Heart left ventricle (tissue), 16 donors: ENCODE measurements at regions not wholly inside any gene's neighbourhood (a gene's known extent, or its start where the extent isn't known, plus 50 kb on each side); places are given as distances from the start of the nearest gene placed in this dataset.

Experiments used
- ATAC-seq, 4 donors: fragments of 200-7000 bp; cut with Tn5 transposase; one replicate each; pipeline ENCODE4 v1.9.1; 2020 to 2022; ENCODE audit warnings: moderate library complexity in 4 of 4, mild to moderate bottlenecking in 3 of 4, moderate number of reproducible peaks in 1 of 4
- DNase-seq, 5 donors: peaks; one replicate each; pipeline ENCODE4 v3.0.0-alpha.2; 2020
- H3K27ac ChIP-seq, 12 donors: fragments of 200-600 bp; sonication (generic) in 4 of 12; one replicate each; pipeline versions ENCODE4 v1.5.0 to v1.8.0; 2016 to 2022; ENCODE audit warnings: mild to moderate bottlenecking in 2 of 12
- H3K27me3 ChIP-seq, 9 donors: fragments of 200-600 bp; sonication (generic) in 2 of 9; one replicate each; pipeline versions ENCODE4 v1.5.1 to v1.8.0; 2016 to 2022; ENCODE audit warnings: mild to moderate bottlenecking in 3 of 9
- H3K36me3 ChIP-seq, 9 donors: fragments of 200-600 bp; sonication (generic) in 2 of 9; one replicate each; pipeline versions ENCODE4 v1.5.0 to v1.8.0; 2018 to 2022; ENCODE audit warnings: mild to moderate bottlenecking in 2 of 9
- H3K4me1 ChIP-seq, 12 donors: fragments of 200-600 bp; sonication (generic) in 4 of 12; one replicate each; pipeline versions ENCODE4 v1.5.0 to v1.8.0; 2016 to 2022; ENCODE audit warnings: mild to moderate bottlenecking in 3 of 12
- H3K4me3 ChIP-seq, 12 donors: fragments of 200-600 bp; sonication (generic) in 4 of 12; one replicate each; pipeline versions ENCODE4 v1.5.0 to v1.8.0; 2017 to 2022; ENCODE audit warnings: mild to moderate bottlenecking in 9 of 12, moderate library complexity in 4 of 12
- H3K9me3 ChIP-seq, 12 donors: fragments of 200-600 bp; sonication (generic) in 4 of 12; one replicate each; pipeline versions ENCODE4 v1.5.0 to v1.8.0; 2016 to 2022; ENCODE audit warnings: mild to moderate bottlenecking in 1 of 12
- CTCF ChIP-seq, 12 donors: fragments of 200-600 bp; sonication (generic) in 4 of 12; IDR thresholded peaks; one replicate each; pipeline versions ENCODE4 v1.5.0 to v1.8.0; 2018 to 2022; ENCODE audit warnings: antibody characterized with exemption in 12 of 12, mild to moderate bottlenecking in 5 of 12
- POLR2A ChIP-seq, 2 donors: fragments of 450-650 bp; IDR thresholded peaks; one replicate each; pipeline ENCODE4 v1.6.1; 2017; ENCODE audit warnings: antibody characterized with exemption in 2 of 2, mild to moderate bottlenecking in 2 of 2, moderate library complexity in 2 of 2
- WGBS, 4 donors: extraction: QIAGEN DNeasy Blood & Tissue Kit in 2 of 4; methylation state at CpG; one replicate each; pipeline versions ENCODE4 v1.1.5 to v1.1.7; 2013 to 2018; 5-methylcytosine and 5-hydroxymethylcytosine counted together
- intact Hi-C, 10 donors: fragments of 100-400 bp; cut with DNase I; formaldehyde crosslinking; loops; one replicate each; pipeline versions ENCODE4 v1.11.1 to v1.14.2; 2022
- donor health status: ischemic (EF 13 %, LVEDD 7.1; RV severe dilation, severe dysfunction).
- donor health status: healthy with polysubstance abuse.
- donor health status: DM: no; HTN: yes; CAD: no.
- donor health status: DM: no; HTN: no; CAD: no.
- donor health status: ischemic (EF 25% LVEDD 6.9; RV normal size, moderate dysfunction).
- donor health status: ischemic (EF 25% LVEDD 5.7; RV mildly dilated, moderate dysfunction).
- donor health status: healthy.
- donor health status: DM: yes; HTN: yes; CAD: no.
- donor health status: ischemic (EF 35%, LVEDD 5.7; RV mildly dilated, moderate dysfunction).
- donor health status: nonischemic (EF 11% LVEDD 7.7; RV severe dilation, severe dysfunction).
- donor health status: DM: yes; HTN: yes; CAD: no.
- donor health status: PGD.
- donor health status: ischemic (EF 29% LVEDD 5.4; RV normal size, mild dysfunction).
- donor health status: nonischemic (EF 23%, LVEDD 6.1; RV moderate dilation, normal function).

GRCh38 chr4:23034731-23035130, 342.0 kb downstream of the GBA3 start:
- Histone ChIP-seq H3K27ac (no peak overlapping the region), H3K27me3 (no peaks in the 10 kb centered on the region), H3K36me3 (no peaks in the 10 kb centered on the region), H3K9me3 (no peaks in the 10 kb centered on the region), H3K4me3 (no peak overlapping the region), H3K4me1 (peaks cover 0 to 5% (median 0%) of the 10 kb centered on the region in 12 donors)
- intact Hi-C loops, result no loop called here
- no peak for DNase-seq
- TF ChIP-seq CTCF (IDR thresholded peaks at IDR 0.05) (no peak), POLR2A (IDR thresholded peaks at IDR 0.05) (no peak)
- no peak for ATAC-seq

GRCh38 chr4:23033796-23034195, 341.1 kb downstream of the GBA3 start:
- Histone ChIP-seq H3K4me1 (peaks cover 0 to 5% (median 0%) of the 10 kb centered on the region in 12 donors), H3K36me3 (no peaks in the 10 kb centered on the region), H3K27me3 (no peaks in the 10 kb centered on the region), H3K27ac (no peak overlapping the region), H3K9me3 (no peaks in the 10 kb centered on the region), H3K4me3 (no peak overlapping the region)
- intact Hi-C loops, result no loop called here
- 55 to 58% (median 55%) methylated on average over 2 of the region's 2 CpGs for WGBS, 4 donors
- DNase-seq (no peak), ATAC-seq (no peak)
- TF ChIP-seq CTCF (IDR thresholded peaks at IDR 0.05), result no peak
- no peak for TF ChIP-seq POLR2A (IDR thresholded peaks at IDR 0.05)

GRCh38 chr4:23028875-23029274, 336.1 kb downstream of the GBA3 start:
- peak in 1 of 4 donors; percentile 33 for ATAC-seq
- no peak for DNase-seq
- TF ChIP-seq CTCF (IDR thresholded peaks at IDR 0.05) (no peak), POLR2A (IDR thresholded peaks at IDR 0.05) (no peak)
- Histone ChIP-seq H3K36me3 (no peaks in the 10 kb centered on the region), H3K9me3 (no peaks in the 10 kb centered on the region), H3K27me3 (no peaks in the 10 kb centered on the region), H3K4me3 (no peak overlapping the region), H3K27ac (no peak overlapping the region), H3K4me1 (peaks cover 0 to 2% (median 0%) of the 10 kb centered on the region in 12 donors)
- WGBS, 4 donors, result 52 to 61% (median 59%) methylated on average over 3 of the region's 3 CpGs
- intact Hi-C loops, result no loop called here

- intact Hi-C loops, result no loop called here
- no peak for TF ChIP-seq CTCF (IDR thresholded peaks at IDR 0.05)
- no peak for TF ChIP-seq POLR2A (IDR thresholded peaks at IDR 0.05)
- Histone ChIP-seq H3K4me1 (no peaks in the 10 kb centered on the region), H3K9me3 (no peaks in the 10 kb centered on the region), H3K4me3 (no peak overlapping the region), H3K27ac (no peak overlapping the region), H3K27me3 (no peaks in the 10 kb centered on the region), H3K36me3 (no peaks in the 10 kb centered on the region)
- ATAC-seq, result no peak
- DNase-seq, result no peak
- 45 to 73% (median 63%) methylated on average over 1 of the region's 1 CpG for WGBS, 4 donors
These were observed 330.9 kb downstream of the GBA3 start for GRCh38 chr4:23023666-23024065.
